22Rv1 (cell line): ENCODE measurements at regions not wholly inside any gene's neighbourhood (a gene's known extent, or its start where the extent isn't known, plus 50 kb on each side); places are given as distances from the start of the nearest gene placed in this dataset.
"Not testable (repeated sequence)": the region's sequence is repeated elsewhere in the genome, so short reads cannot be mapped to it uniquely, and the experiment has no call there.

Source experiments
- H3K27ac ChIP-seq: fragments of 450-650 bp; 2 replicates; pipeline ENCODE4 v1.5.1; 2017
- ZFX ChIP-seq: fragments of 450-650 bp; IDR thresholded peaks from 2 replicates; pipeline ENCODE4 v1.6.1; 2017; ENCODE audit warnings: antibody characterized with exemption, borderline replicate concordance
- TF ChIP-seq, protein P1 (sequence below): fragments of 450-650 bp; IDR thresholded peaks from 2 replicates; pipeline ENCODE4 v1.5.1; 2017; ENCODE audit warnings: mild to moderate bottlenecking

DNA sequence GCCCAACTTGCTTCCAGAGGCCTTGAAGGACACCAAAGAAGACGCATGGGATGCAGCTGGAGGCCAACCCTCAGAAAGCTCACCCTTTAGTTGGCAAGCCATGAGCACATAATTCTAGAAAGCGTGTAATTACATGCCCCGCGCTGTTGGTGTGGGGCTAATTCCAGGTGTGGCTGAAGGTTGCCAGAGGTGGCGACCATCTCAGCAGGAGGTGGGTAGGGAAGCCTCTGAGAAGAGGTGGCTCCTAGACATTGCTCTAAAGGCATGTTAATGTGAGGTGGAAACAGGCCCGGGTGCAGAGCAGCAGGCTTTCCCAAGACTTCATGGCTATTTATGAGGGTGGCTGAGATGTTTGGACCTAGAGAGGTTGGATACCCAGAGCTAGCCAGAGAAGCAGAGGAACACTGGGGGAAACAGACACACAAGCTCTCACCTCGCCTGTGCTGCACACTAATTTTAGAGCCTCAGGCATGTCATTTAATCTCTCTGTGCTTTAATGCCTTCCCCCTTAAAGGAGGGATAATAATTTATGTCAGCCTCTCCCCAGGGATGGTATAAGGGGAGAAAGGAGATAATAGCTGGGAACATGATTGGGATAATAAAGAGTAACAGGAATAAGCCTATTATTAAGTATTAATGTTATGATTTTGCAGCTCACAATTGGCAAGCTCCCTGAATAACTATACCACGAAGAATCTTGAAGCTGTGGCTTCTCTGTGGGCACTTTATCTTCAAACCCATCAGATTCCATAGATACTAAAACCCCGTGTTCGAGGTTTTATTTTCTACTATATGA, 60.0 kb upstream of the HELT start:
- TF ChIP-seq ZFX, result no peak
- TF ChIP-seq, protein P1, sequence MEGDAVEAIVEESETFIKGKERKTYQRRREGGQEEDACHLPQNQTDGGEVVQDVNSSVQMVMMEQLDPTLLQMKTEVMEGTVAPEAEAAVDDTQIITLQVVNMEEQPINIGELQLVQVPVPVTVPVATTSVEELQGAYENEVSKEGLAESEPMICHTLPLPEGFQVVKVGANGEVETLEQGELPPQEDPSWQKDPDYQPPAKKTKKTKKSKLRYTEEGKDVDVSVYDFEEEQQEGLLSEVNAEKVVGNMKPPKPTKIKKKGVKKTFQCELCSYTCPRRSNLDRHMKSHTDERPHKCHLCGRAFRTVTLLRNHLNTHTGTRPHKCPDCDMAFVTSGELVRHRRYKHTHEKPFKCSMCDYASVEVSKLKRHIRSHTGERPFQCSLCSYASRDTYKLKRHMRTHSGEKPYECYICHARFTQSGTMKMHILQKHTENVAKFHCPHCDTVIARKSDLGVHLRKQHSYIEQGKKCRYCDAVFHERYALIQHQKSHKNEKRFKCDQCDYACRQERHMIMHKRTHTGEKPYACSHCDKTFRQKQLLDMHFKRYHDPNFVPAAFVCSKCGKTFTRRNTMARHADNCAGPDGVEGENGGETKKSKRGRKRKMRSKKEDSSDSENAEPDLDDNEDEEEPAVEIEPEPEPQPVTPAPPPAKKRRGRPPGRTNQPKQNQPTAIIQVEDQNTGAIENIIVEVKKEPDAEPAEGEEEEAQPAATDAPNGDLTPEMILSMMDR, result no peak
- no peak overlapping the region for H3K27ac ChIP-seq

DNA sequence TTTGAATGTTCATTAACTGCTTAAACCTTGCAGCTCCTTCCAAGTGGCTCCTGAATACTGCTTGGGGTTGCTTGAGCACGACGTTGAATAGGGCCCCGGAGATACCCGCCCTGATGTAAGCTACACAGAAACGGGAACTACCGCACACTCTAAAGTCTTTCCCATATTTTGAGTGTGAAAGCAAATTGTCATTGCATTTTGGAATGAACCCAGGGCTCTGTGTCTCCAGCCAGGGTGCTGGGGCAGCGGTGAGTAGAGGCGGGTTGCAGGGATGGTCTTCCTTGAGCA, 59.4 kb upstream of the HELT start:
- TF ChIP-seq ZFX, result no peak
- TF ChIP-seq, protein P1, result no peak
- H3K27ac ChIP-seq, result no peak overlapping the region

DNA sequence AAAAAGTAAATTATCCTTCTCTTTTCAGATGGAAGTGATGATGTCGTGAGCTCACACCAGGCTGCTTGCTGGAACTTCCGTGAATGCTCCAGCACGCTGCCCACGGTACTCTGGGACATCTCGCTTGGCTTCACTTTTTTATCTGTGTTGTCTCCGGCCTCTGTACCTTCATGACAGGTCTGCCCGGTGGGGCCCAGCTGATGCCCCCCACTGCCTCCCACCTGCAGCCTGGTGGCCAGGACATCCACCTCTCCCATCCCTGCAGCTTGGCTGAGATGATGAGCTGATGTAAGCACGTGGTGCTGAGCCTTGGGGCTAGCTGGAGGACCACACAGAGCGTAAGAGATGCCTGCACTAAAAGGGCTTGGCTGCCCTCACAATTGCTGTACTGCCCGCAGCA, 59.0 kb upstream of the HELT start:
- H3K27ac ChIP-seq, result no peak overlapping the region
- TF ChIP-seq, protein P1, result no peak

DNA sequence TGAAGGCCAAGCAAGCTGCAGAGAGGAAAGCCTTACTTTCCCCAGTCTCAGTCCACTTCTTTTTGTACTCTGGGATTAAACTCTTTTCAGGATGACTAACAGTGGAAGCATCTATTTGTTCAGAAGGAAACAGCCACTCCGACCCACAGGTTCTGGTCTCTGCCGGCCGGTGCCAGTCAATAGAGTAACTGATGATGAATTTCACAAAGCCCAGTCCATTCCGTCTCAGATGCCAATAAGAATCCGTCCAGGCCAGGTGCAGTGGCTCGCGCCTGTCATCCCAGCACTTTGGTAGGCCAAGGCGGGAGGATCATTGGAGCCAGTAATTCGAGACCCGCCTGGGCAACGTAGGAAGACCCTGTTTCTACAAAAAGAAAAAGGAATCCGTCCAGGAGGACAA, 58.5 kb upstream of the HELT start:
- no peak overlapping the region for H3K27ac ChIP-seq
- no peak for TF ChIP-seq ZFX
- TF ChIP-seq, protein P1, result no peak

DNA sequence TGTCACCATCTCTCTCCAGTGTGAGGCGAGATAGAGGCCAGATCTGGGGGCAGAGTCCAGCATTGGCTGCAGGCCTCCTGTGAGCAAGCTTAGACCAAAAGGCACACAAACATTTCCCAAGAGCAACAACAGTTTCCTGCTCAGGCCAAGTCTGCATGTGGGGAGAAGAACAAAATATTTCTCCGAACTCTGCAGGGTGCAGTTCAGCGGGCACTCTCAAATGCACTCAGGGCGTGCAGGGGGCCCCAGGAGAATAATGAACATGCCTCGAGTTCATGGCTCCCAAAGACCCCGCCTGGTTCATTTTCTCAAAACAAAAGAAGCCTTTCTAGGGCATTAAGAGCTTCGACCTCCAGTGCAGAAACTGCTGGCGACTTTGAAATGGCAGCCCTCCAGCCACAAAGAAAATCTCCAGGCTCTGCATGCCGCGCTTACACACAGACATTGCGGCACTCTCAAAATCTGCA, 57.8 kb upstream of the HELT start:
- TF ChIP-seq, protein P1, result no peak
- no peak for TF ChIP-seq ZFX
- no peak overlapping the region for H3K27ac ChIP-seq

DNA sequence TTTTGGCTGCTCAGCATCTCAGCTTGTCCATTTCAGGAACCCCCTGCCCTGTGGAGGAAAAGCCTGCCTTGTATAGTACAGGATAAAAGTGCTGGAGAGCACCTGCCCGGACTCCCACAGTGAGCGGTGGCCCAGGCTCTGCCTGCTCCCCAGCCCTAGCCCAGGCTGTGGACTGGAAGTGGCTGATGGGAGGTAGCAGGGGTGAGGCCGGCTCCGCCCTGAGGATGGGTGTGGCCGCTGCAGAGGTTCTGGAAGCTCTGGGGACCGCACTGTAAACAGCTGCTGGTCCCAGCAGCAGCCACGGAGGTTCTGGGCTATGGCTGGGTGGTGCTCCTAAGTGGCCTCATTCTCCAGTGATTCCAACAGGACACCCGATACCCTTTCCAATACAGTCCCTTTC, 56.6 kb upstream of the HELT start:
- H3K27ac ChIP-seq, result no peak overlapping the region
- TF ChIP-seq ZFX, result no peak

DNA sequence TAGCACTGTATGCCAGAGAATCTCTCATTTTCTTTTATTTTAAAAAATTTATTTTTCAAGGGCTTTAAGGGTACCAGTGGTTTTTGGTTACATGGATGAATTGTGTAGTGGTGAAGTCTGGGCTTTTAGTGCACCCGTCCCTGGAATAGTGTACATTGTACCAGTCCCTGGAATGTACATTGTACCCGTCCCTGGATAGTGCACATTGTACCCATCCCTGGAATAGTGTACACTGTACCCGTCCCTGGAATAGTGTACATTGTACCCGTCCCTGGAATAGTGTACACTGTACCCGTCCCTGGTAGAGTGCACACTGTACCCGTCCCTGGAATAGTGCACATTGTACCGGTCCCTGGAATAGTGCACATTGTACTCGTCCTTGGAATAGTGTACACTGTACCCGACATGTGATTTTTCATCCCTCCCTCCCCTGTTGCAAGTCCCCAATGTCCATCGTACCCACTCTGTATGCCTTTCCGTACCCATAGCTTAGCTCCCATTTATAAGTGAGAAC, 56.1 kb upstream of the HELT start:
- TF ChIP-seq, protein P1, result no peak
- no peak for TF ChIP-seq ZFX

DNA sequence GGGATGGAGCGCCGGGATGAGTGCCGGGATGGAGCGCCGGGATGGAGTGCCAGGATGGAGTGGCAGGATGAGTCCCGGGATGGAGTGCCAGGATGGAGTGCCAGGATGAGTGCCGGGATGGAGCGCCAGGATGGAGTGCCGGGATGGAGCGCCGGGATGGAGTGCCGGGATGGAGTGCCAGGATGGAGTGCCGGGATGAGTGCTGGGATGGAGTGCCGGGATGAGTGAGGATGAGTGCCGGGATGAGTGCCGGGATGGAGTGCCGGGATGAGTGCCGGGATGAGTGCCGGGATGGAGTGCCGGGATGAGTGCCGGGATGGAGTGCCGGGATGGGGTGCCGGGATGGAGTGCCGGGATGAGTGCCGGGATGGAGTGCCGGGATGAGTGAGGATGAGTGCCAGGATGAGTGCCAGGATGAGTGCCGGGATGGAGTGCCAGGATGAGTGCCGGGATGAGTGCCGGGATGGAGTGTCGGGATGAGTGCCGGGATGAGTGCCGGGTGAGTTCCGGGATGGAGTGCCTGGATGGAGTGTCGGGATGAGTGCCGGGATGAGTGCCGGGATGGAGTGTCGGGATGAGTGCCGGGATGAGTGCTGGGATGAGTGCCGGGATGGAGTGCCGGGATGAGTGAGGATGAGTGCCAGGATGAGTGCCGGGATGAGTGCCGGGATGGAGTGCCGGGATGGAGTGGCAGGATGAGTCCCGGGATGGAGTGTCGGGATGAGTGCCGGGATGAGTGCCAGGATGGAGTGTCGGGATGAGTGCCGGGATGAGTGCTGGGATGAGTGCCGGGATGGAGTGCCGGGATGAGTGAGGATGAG, 52.9 kb upstream of the HELT start:
- not testable (repeated sequence) for H3K27ac ChIP-seq

More for the DNA sequence above, 56.1 kb upstream of the HELT start:
- H3K27ac ChIP-seq, result no peak overlapping the region

DNA sequence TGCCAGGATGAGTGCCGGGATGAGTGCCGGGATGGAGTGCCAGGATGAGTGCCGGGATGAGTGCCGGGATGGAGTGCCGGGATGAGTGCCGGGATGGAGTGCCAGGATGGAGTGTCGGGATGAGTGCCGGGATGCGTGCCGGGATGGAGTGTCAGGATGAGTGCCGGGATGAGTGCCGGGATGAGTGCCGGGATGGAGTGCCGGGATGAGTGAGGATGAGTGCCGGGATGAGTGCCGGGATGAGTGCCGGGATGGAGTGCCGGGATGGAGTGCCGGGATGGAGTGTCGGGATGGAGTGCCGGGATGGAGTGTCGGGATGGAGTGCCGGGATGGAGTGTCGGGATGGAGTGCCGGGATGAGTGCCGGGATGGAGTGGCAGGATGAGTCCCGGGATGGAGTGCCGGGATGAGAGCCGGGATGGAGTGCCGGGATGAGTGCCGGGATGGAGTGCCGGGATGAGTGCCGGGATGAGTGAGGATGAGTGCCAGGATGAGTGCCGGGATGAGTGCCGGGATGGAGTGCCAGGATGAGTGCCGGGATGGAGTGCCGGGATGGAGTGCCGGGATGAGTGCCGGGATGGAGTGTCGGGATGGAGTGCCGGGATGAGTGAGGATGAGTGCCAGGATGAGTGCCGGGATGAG, 52.1 kb upstream of the HELT start:
- H3K27ac ChIP-seq, result not testable (repeated sequence)

DNA sequence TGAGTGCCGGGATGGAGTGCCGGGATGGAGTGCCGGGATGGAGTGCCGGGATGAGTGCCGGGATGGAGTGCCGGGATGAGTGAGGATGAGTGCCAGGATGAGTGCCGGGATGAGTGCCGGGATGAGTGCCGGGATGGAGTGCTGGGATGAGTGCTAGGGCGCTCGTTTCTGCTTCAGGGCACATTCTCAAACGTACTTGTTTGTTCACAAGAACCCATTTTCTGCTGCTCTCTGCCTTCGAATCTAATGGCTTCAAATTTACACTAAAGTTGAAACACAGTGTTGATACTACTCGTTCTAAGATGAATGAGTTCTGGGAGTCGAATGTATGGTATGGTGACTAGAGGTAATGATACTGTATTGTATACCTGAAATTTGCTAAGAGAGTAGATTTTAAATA, 50.6 kb upstream of the HELT start:
- not testable (repeated sequence) for H3K27ac ChIP-seq
